Islet precursor cell (in vitro differentiated cells): ENCODE measurements at regions not wholly inside any gene's neighbourhood (a gene's known extent, or its start where the extent isn't known, plus 50 kb on each side); places are given as distances from the start of the nearest gene placed in this dataset.
"Not testable (repeated sequence)": the region's sequence is repeated elsewhere in the genome, so short reads cannot be mapped to it uniquely, and the experiment has no call there.

Source experiments
- DNase-seq: peaks from one replicate; pipeline ENCODE4 v3.0.0-alpha.2; 2018

DNA sequence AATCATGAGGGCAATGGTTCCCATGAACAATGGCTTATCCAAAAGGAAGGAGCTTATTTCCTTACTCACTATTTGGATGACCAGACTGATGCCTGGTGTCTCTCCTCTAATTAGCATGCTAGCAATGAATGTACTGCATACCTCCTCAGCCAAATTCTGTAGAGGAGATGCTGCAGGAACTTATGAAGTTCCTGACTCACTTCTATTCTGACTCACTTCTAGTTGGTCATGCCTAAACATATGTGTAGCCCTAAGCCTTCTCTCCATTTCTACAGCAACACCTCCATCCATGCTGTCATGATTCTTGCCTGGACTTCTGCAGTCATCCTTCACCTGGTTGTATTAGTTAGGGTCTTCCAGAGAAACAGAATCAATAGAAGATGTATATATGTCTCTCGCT lies 59.9 kb upstream of the MRPS9 start:
- DNase-seq = no peak

DNA sequence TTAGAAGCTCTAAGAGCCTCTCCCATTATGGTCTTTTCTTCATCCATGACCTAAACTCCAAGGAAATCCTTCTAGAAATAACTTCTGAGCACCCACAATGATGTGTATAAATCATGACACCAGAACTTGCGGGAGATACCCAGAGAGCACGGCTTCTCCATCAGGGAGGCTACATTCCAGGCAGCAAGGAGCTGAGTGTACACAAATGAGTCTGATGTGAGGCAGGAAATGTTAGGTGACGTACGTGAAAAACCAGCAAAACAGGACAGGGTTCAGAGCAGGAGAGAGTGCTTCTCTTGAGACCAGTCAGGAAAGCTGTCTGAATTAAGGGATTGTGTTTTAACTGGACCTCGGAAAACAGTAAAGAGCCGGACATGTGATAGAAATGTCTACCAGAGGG lies 58.1 kb upstream of the MRPS9 start:
- not testable (repeated sequence) for DNase-seq

DNA sequence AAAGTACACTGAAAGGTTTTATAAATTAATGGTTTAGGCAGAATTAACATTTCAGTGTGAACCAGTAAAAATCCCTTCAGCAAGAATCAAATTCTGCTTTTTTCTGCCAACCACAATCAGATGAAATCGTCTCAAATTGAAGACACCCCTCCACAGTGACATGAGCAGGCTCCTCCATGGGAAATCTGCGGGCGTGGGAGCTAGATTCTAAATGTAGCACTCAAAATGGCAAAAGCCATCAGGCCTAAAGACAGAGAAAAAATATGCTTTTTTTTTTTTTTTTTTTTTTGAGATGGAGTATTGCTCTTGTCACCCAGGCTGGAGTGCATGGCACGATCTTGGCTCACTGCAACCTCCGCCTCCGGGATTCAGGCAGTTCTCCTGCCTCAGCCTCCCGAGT lies 55.8 kb upstream of the MRPS9 start:
- no peak for DNase-seq
